Suprapubic skin (tissue), 4 donors: ENCODE measurements at regions not wholly inside any gene's neighbourhood (a gene's known extent, or its start where the extent isn't known, plus 50 kb on each side); places are given as distances from the start of the nearest gene placed in this dataset.

Experiments used
- EP300 ChIP-seq: sonication (generic); formaldehyde crosslinking; IDR thresholded peaks from one replicate; pipeline ENCODE4 v1.6.1; 2017; ENCODE audit warnings: antibody characterized with exemption
- POLR2A ChIP-seq, 2 donors: fragments of 450-650 bp; IDR thresholded peaks; one replicate each; pipeline ENCODE4 v1.6.1; 2017; ENCODE audit warnings: antibody characterized with exemption in 2 of 2, mild to moderate bottlenecking in 2 of 2, moderate library complexity in 2 of 2
- POLR2AphosphoS5 ChIP-seq, 3 donors: sonication (generic); formaldehyde crosslinking; IDR thresholded peaks; one replicate each; pipeline ENCODE4 v1.6.1; 2017; ENCODE audit warnings: antibody characterized with exemption in 3 of 3
- TF ChIP-seq, protein P1 (sequence below), 2 donors: fragments of 200-600 bp in 1 of 2; fragments of 450-650 bp in 1 of 2; sonication (generic) in 1 of 2; IDR thresholded peaks; one replicate each; pipeline ENCODE4 v1.5.1; 2016 to 2019; ENCODE audit warnings: antibody characterized with exemption in 2 of 2, mild to moderate bottlenecking in 1 of 2, moderate library complexity in 1 of 2

DNA sequence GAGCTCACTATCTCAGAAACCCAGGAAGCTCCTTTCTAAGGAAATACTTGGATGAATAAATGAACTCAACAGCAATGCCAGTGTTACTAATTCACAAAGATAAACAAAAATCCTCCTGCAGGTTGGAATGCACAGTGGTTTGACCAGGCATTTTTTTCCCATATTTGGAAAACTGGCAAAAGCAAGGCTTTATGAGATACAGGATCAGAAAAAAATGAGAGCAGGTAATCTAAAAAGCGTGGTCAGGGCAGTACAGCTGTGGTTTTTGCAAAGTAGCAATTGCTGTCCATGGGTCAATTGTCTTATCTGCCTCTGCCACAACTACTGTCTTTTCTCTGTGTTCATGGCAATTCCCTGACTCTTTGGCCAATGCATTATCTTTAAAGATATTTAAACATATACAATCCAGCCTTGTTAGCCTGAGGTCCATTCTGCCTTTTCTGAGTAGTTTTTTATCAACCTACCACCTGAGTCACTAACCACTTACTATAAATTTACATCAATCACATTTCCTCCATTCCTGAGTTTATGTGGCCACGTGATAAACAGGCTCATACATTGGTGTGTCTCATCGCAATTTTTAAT is 564.5 kb upstream of the IGFBP3 start:
- TF ChIP-seq, protein P1, sequence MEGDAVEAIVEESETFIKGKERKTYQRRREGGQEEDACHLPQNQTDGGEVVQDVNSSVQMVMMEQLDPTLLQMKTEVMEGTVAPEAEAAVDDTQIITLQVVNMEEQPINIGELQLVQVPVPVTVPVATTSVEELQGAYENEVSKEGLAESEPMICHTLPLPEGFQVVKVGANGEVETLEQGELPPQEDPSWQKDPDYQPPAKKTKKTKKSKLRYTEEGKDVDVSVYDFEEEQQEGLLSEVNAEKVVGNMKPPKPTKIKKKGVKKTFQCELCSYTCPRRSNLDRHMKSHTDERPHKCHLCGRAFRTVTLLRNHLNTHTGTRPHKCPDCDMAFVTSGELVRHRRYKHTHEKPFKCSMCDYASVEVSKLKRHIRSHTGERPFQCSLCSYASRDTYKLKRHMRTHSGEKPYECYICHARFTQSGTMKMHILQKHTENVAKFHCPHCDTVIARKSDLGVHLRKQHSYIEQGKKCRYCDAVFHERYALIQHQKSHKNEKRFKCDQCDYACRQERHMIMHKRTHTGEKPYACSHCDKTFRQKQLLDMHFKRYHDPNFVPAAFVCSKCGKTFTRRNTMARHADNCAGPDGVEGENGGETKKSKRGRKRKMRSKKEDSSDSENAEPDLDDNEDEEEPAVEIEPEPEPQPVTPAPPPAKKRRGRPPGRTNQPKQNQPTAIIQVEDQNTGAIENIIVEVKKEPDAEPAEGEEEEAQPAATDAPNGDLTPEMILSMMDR (IDR thresholded peaks at IDR 0.05) = no peak
- no peak for TF ChIP-seq EP300
- no peak for TF ChIP-seq POLR2AphosphoS5 (IDR thresholded peaks at IDR 0.05)
- no peak for TF ChIP-seq POLR2A (IDR thresholded peaks at IDR 0.05)
